ENCODE measurements at regions not wholly inside any gene's neighbourhood (a gene's known extent, or its start where the extent isn't known, plus 50 kb on each side); places are given as distances from the start of the nearest gene placed in this dataset.

GRCh38 chr6:113564371-113565171 lies 292.6 kb upstream of the MARCKS start:
- DNase-seq (ENCODE audit: low read depth), result no peak
- no peak overlapping the region for H3K4me3 ChIP-seq (ENCODE audit: low read depth, low read length)
- peak; percentile 9 for TF ChIP-seq CTCF (conservative IDR thresholded peaks at IDR 0.05; ENCODE audit: low read depth, low read length)

- no peak overlapping the region for H3K4me3 ChIP-seq (ENCODE audit: low read depth, low read length)
- TF ChIP-seq CTCF (conservative IDR thresholded peaks at IDR 0.05; ENCODE audit: low read depth, low read length), result no peak
- DNase-seq (ENCODE audit: low read depth), result no peak
Observed at GRCh38 chr6:113565306-113565705, 291.8 kb upstream of the MARCKS start.

- no peak for TF ChIP-seq CTCF (conservative IDR thresholded peaks at IDR 0.05; ENCODE audit: low read depth, low read length)
- H3K4me3 ChIP-seq (ENCODE audit: low read depth, low read length), result no peak overlapping the region
- no peak for DNase-seq (ENCODE audit: low read depth)
Observed at GRCh38 chr6:113570161-113570560, 287.0 kb upstream of the MARCKS start.

GRCh38 chr6:113570641-113571040 lies 286.5 kb upstream of the MARCKS start:
- TF ChIP-seq CTCF (conservative IDR thresholded peaks at IDR 0.05; ENCODE audit: low read depth, low read length), result peak; percentile 28
- no peak for DNase-seq (ENCODE audit: low read depth)
- H3K4me3 ChIP-seq (ENCODE audit: low read depth, low read length), result no peak overlapping the region

- no peak overlapping the region for H3K4me3 ChIP-seq (ENCODE audit: low read depth, low read length)
- no peak for DNase-seq (ENCODE audit: low read depth)
- TF ChIP-seq CTCF (conservative IDR thresholded peaks at IDR 0.05; ENCODE audit: low read depth, low read length), result no peak
Observed at GRCh38 chr6:113574147-113574546, 283.0 kb upstream of the MARCKS start.

GRCh38 chr6:113576310-113576709 lies 280.8 kb upstream of the MARCKS start:
- no peak for DNase-seq (ENCODE audit: low read depth)
- no peak overlapping the region for H3K4me3 ChIP-seq (ENCODE audit: low read depth, low read length)
- no peak for TF ChIP-seq CTCF (conservative IDR thresholded peaks at IDR 0.05; ENCODE audit: low read depth, low read length)

- TF ChIP-seq CTCF (conservative IDR thresholded peaks at IDR 0.05; ENCODE audit: low read depth, low read length), result no peak
- no peak overlapping the region for H3K4me3 ChIP-seq (ENCODE audit: low read depth, low read length)
- no peak for DNase-seq (ENCODE audit: low read depth)
Observed at GRCh38 chr6:113578691-113579090, 278.5 kb upstream of the MARCKS start.
